ENCODE measurements at regions not wholly inside any gene's neighbourhood (a gene's known extent, or its start where the extent isn't known, plus 50 kb on each side); places are given as distances from the start of the nearest gene placed in this dataset.
A peak's percentile ranks its signal among the peaks of the same experiment; 100 is the strongest.

DNA sequence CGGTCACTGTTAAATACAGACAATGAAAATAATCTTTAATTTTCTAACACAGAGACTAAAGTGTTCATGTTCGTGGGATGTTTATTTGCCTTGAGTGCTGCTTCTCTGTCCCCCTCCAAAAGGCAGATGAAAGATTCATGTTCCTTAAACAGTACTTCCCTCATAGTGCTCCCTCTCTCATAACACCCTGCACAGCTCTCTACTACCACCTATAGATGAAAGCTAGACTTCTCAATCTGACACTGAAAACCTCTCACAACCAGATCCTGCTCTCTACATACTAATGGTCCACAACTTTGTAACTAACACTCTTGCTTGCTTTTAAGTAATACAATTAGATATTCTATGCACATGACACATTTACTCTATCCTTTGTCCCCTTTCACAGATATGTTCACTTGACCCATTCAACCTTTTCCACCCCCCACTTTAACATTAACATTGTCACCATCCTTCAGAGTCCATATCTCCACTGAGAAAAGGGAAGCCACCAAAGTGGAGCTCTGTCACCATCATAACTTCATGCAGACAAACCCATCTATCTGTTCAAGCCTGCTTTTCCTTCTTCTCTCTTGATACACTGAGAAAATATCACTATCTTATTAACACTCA lies 266.4 kb upstream of the USP15 start:
- TF ChIP-seq, protein P1, sequence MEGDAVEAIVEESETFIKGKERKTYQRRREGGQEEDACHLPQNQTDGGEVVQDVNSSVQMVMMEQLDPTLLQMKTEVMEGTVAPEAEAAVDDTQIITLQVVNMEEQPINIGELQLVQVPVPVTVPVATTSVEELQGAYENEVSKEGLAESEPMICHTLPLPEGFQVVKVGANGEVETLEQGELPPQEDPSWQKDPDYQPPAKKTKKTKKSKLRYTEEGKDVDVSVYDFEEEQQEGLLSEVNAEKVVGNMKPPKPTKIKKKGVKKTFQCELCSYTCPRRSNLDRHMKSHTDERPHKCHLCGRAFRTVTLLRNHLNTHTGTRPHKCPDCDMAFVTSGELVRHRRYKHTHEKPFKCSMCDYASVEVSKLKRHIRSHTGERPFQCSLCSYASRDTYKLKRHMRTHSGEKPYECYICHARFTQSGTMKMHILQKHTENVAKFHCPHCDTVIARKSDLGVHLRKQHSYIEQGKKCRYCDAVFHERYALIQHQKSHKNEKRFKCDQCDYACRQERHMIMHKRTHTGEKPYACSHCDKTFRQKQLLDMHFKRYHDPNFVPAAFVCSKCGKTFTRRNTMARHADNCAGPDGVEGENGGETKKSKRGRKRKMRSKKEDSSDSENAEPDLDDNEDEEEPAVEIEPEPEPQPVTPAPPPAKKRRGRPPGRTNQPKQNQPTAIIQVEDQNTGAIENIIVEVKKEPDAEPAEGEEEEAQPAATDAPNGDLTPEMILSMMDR (IDR thresholded peaks at IDR 0.05; ENCODE audit: insufficient read depth, low read length, poor library complexity, severe bottlenecking), result peak; percentile 30
- no peak for TF ChIP-seq EZH2phosphoT487 (conservative IDR thresholded peaks at IDR 0.05; ENCODE audit: low read length)
